Islet precursor cell (in vitro differentiated cells): ENCODE measurements at regions not wholly inside any gene's neighbourhood (a gene's known extent, or its start where the extent isn't known, plus 50 kb on each side); places are given as distances from the start of the nearest gene placed in this dataset.

ENCODE experiments used
- DNase-seq: peaks from one replicate; pipeline ENCODE4 v3.0.0-alpha.2; 2018

DNA sequence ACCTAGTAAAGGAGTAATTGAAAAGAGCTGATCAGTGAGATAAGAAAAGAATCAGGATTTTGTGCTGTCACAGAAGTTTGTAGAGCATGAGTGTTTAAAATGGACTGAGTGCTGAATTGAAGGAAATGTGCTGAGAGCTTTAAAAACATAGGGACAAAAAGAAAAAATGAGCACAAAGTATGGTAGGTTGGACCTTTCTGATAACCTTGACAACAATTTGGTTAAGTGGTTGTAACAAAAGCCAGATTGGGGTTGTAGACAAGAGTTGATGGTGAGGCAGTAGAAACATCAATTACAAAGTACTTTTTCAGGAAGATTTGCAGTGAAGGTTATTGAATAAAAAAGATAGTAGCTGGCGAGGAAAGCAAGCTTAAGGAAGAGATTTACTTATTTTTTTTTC is 674.7 kb upstream of the KIF2B start:
- no peak for DNase-seq

DNA sequence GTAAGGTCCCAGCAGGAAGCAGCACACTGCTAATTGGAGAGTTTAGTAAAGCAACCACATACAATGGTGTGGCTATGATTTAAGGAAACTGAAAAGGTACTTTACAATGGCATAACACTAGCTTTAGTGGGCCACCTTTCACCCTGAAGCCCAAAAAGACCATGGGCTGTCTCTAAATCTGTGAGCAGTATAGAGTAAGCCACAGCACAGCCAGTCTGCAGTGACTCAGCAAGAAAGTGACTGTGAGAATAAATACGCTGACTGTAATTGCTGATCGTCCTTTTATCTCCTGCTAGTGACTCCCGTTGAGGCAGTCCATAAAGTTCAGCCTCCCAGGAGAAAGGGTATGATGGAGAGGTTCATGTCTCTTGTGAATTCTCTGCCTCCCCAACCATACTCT is 679.8 kb upstream of the KIF2B start:
- peak; percentile 85 for DNase-seq

DNA sequence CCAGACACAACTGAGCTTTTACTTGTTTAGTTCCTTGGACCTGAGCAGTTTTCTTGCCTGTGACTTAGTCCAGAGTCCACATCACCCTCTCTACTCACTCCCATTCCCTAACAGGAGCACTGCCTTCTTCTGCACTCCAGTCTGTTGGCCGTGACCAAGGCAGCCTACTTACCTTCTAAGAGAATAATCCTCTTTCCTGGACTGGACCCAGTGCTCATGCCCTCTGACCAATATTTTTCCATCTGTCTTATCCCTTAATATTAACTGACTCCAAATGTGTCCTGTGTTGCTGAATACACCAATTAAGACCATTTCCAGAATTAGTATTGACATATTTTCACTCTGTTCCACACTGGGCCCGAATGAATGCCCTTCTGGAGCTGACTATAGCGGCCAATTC is 681.0 kb upstream of the KIF2B start:
- no peak for DNase-seq

DNA sequence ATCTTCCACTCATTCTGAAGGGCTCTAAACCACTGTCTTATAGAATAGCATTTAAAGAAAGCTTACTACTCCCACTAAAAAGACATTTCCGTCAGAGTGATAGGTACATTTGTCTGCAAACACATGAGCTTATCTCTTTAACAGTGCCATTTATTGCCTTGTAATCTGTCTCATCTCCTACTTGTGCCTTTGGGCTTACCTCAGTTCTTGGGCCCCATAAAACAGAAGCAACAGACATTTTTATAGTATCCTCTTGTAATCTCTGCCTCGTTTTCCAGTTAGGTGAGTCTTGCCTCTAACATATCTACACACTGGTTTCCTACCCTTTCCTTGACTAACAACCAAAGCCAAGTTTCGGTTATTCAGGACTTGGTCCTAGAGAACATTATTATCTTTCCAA is 681.4 kb upstream of the KIF2B start:
- no peak for DNase-seq

DNA sequence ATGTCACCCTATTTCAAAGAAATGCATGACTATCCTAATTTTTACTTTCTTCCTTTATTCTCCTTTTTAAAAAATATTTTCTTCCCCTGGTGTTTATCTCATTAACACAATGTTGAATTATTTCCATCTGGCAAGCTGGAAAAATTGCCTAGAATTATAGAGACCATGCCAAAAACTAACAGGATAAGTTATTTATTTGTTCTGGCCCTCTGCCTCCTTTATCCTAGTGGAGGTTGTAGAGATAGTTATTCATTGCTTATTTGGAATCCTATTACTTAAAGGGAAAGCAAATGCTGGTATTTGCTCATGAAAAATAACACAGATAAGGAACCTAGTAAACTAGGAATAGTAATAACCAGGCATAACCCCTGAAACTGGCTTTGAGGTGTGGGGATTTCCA is 684.9 kb upstream of the KIF2B start:
- DNase-seq, result no peak

DNA sequence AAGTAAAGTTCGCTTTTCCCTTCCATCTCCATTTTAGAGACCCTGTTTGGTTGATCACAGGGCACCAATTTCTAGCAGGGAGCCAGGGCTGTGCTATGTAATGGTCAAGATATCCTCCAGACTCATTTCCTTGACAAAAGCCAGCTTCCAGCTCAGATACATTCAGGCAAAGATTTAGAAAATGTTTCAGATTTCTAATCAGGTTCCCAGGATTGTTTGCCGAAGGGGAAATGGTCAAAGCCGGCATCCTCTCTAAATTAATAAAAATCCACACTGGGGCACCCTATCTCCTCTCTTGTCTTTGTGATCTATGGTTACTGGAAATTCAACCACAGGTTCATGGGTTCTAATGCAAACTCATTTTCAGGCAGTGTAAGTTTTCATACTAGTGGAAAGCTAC is 686.8 kb upstream of the KIF2B start:
- DNase-seq, result no peak

DNA sequence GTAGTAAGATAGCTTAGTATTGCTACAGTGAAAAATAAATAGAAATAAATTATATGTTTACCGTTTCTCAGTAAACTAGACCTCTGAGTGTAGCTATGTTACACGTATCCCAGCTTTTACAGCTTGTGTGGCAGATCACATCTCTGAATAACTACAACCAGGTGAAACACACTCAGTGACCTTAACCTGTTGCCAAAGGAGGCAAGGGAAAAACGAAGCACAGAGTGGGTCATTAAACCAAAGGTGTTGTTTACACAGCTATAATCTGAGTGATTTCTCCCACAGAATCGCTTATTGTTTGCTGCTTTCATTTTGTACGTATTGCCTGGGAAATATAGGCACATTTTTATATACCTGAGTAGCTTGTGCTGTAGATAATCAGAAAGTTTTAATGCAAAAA is 688.2 kb upstream of the KIF2B start:
- no peak for DNase-seq

DNA sequence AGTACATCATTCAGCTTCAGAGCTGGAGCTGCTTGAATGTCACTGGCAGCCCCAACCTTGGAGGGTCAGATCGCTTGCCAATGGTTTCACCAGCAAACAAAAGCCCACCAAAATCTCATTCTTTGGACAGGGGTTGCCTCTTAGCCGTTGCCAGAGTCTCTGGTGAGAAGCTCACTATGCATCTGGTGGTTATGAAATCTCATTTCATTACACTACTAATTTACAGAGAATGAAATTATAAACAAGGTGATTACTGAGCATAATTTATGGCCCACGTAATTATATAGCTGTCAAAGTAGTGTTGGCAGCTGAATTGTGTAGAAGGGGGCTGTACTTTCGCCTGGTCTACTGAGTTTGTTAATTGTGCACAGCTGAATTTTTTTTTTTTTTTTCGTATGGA is 688.9 kb upstream of the KIF2B start:
- no peak for DNase-seq

DNA sequence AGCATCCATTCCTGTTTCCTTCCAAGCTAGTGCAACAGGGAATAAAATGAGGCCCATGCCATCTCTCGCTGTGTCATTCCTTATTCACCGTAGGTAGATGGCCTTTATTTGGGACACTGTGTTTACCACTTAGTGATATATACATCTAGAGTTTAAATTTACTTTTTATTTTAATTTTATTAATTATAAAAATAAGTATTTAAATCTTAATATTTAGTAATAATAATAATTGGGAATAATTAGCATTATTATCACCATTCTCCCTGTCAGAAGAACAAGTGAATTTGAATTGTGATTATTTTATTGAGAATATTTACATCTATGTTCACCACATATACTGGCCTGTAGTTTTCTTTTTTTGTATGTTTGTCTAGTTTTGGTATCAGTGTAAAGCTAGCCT is 692.9 kb upstream of the KIF2B start:
- no peak for DNase-seq

DNA sequence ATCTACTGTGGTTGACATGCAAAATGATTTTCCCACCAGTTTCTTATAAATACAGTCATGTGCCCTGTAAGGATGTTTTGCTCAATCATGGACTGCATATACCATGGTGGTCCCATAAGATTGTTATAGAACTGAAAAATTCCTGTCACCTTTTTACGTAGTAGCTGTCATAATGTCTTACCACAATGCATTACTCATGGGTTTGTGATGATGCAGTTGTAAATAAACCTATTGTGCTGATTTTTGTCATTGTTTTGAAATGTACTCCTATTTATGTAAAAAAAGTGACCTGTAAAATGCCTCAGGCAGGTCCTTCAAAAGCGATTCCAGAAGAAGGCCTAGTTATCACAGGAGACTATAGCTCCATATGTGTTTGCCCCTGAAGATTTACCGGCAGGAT is 695.4 kb upstream of the KIF2B start:
- no peak for DNase-seq

DNA sequence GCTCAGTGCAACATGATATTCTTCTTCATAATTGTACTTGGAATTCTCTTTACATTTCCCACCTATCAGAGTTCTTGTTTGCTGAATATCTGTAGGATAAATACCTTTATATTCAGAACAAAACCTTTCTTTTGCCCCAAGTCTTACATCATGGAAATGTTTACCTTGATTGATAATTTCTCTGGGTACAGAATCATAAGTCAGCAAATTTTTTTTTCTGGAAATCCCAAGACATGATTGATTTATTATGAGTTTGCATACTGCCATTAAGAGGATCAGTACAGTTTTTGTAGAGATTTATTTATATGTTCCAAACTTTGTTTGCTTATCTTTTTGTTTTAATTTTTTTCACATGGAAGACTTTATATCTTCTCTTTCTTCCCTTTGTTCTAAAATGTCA is 699.8 kb upstream of the KIF2B start:
- no peak for DNase-seq

DNA sequence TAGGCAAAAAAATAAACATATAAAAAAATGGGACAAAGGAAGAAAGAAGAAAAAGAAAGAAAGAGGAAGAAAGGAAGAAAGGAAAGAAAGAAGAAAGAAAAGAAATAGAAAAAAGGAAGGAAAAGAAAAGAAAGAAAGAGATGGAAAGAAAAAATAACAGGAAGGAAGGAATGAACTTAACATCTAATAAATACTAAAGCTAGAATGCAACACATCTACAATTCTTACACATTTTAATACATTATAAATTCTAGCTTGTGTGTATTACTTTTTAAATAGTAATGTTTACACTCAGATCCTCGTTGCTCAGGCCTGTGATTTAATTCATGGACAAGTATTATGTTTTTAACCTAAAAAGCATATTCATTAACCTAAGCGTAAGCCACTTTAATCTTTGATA is 703.0 kb upstream of the KIF2B start:
- no peak for DNase-seq

DNA sequence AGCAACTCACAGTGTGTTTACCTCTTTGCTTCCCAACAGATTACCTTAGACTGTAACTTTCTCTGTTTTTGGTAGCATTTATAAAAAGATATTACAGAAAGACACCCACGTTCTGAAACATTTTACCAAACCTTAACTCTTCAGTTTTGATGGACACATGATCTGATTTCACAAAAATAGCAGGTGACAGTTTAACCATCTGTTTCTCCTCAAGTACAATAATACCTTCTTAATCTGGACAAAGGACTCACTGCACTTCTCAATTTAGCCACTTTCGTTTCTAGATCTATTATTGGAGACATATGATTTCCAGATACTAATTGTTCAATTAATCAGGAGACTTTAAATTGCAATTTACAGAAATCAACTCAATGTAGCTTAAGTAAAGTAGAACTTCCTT is 703.8 kb upstream of the KIF2B start:
- no peak for DNase-seq

DNA sequence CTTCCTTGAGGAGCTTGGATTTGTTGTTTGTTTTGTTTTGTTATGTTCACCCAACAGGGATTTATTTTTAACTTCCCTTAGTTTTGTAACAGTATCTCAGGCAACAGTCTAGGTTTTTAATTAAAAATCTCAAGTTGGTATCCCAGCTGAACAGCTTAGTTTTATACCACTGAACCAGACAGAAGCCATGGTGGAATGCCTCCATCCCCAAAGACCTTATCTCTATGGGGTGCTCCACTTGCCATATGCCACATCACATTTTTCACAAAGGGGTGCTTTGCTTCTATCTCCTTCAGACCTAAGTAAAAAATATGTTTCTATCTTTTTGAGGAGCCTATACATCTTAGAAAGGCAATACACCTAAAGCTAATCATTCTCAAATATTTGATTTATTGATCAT is 715.8 kb upstream of the KIF2B start:
- no peak for DNase-seq

DNA sequence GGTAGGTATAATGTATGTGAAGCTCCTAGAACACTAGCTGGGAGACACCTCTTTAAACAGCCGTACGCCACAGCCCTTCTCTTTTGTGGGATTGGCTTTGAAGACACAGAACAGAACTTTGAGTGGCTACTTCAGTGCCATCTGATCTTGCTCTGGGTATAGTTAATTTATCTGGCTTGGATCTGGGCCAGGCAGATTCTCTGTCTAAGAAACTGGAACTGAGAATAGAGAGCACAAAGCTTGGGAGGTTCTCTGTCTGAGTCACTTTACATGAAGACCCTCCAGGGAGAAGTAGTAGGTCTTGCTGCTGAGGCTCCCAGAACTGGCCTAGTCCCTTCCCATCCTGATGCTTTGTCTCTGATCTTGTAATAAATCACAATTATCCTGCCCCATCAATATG is 721.0 kb upstream of the KIF2B start:
- no peak for DNase-seq

DNA sequence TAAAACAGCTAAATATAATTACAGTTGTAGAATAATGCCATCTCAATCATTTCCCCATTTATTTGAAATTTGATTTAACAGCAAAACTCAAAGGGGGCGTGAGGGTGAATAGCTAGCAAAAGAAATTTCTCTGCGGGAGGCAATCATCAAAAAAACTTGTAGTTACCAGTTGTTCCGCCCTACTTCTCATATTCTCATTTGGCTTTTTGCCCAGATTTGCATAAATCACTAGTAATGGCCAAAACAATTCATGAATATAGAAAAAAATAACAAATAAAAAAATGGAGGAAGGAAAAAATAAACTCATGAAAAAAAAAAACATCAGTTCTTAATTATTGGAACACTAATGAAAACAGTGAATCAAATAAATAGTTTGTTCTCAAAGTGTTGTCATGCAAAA is 722.6 kb upstream of the KIF2B start:
- no peak for DNase-seq

DNA sequence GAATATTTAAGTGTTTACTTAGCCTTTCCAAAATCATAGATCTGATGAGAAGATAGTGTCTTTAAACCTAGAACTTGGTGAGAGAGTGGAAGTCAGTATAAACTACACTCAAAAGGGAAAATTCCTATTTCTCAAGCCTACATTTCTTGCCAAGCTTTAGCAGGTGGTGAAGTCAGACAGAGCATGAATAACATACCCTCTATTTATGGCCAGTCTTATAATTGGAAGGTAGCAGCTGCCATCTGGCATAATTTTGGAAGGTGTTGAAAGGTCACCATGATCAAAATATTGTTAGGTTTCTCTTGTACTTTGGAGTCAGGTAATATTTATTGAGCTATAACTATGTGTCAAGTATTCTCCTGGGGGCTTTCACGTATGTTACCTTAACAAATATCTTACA is 729.3 kb upstream of the KIF2B start:
- DNase-seq, result no peak

DNA sequence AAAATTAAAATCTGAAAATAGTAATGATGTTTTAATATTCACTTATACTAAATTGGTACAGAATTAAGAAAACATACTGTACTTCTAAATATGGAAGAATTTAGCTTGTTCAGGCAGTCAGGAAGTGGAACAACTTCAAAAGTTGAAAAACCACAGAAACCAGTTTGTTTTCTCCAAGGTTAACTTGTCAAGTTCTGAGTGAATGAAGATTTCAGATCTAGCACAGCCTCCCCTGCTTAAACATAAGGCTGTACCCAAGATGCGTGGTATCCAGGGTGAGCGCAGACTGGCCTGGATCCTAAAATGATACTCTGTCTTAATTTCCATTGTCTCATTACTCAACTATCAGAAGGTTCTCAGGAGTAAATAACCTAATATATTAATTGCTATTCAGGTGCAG is 730.7 kb upstream of the KIF2B start:
- no peak for DNase-seq

DNA sequence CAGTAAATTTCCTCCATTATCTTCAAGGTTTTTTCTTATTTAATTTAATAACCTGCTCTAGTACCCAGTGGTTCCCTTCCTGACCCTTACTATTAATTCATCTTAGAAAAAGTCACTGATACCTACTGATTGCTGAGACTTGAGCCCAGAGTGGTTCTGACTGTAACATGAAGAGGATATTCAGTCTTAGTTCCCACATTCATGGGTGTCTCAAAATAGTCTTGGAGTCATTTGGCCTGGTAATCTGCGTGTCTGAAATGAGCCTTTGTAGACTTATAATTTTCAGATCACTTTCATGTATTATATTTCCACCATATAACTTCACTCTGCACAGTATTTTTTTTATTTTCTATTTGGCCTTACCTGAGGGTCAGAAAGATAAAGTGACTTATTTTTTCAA is 732.0 kb upstream of the KIF2B start:
- no peak for DNase-seq

DNA sequence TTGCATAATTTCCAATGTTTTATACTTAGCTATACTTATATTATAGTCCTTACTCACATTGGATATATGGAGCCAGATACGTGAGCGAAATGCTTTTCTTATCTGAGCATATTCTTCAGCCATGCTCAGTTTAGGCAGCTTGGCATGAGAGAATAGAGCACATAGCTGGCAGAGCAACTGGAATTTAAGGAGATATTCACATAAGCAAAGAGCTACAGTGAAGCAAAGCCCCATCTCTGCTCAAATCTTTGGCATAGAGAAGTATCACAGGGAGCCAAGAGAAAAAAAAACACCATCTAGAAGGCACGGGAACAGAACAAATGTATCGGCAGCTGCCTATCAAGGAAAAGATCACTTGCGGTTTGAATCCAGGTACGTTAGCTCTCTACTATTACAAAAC is 734.2 kb upstream of the KIF2B start:
- no peak for DNase-seq

DNA sequence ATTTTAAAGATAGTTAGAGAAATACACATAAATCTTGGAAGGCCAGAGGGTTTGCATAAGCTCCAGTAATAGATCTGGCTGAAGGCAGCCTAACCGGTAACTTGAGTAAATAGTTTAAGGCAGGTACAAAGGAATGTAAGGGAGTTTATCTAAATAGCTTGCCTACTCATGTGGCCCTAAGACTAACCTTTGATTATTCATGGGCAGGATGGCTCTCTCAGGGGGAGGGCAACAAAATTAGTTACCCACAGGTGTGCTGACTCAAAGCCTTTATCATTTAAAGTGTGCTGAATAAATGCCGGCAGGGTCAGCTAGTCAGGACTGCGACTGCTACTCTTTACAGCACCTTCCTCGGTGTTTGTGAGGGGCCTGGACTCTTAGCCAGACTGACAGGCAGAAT is 761.3 kb upstream of the KIF2B start:
- no peak for DNase-seq

DNA sequence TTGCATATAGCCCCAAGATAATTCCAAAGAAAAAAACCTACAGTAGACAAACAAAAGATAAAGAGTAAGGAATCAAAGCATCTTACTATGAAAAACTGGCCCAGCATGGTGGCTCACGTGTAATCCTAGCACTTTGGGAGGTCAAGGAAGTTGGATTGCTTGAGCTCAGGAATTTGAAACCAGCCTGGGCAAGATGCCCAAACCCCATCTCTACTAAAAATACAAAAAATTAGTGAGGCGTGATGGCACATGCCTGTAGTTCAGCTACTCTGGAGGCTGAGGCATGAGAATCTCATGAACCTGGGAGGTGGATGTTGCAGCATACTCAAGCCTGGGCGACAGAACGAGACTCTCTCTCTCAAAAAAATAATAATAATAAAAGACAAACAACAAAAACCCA is 764.7 kb upstream of the KIF2B start:
- no peak for DNase-seq

DNA sequence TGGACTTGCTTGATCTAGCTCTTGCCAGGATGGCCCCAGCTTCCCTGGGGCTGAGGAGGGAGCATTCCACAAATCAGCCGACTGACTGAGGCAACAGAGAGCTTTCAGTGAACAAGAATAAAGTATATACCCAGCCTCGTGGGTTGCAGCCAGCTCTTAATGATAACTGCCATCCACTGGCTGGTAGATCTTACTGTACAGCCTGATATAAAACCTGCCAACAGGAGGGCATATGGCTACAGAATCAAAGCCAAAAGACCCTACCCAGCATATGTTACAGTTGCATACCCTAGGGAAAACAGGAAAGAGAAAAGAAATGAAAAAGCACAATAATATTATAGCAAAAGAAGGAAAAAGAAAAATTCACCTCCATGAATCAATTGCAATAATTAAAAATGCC is 775.9 kb upstream of the KIF2B start:
- no peak for DNase-seq

DNA sequence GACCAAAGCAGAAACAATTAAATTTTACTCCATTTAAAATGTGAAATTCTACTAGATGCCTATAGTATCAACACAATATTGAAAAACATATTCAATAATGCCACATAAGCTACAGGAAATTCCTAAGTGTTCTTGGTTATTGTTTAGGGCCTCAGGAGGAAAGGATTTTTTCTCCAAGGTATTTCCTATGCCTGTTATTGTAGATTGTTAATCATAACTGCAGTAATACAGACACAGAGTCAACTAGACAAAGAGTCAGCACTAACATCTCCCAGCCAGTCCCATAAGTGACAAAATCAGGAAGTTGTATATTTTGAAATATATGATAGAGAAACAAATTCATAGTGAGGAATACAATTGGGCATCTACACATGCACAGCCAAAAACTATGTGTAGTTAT is 782.7 kb upstream of the KIF2B start:
- DNase-seq, result no peak

DNA sequence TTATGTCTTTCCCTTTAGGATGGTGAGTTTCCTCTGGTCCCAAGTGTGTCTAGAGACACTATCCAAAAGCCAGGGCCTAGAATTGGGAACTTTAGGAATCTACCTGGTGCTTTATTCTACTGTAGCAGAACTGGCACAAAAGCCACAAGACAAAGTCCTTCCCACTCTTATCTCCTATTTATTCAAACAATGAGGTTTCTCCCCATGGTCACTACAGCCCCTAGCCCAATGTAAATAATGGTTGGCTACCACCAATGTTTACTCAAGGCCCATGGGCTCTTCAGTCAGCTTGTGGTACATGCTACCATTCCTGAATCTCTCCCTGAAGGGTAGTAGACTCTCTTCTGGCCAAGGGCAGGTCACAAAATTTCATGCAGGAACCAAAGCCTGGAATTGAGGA is 789.4 kb upstream of the KIF2B start:
- no peak for DNase-seq

DNA sequence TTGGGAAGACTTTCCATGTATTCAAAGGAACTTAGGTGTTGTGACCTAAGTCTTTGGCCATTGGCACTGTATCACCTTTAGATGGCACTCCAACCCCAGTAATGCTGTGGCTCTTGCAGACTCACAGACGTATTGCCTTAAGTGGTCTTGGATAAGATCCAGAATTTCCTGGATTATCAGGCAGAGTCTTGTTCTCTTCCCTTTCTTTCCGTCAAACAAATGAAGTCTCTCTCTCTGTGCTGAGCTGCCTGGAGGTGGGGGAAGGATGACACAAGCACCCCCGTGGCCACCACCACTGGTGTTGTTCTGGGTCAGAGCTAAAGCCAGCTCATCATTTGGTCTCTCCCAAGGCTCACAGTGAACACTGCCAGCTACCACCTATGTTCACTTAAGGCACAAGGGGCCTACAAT is 789.9 kb upstream of the KIF2B start:
- peak; percentile 91 for DNase-seq

DNA sequence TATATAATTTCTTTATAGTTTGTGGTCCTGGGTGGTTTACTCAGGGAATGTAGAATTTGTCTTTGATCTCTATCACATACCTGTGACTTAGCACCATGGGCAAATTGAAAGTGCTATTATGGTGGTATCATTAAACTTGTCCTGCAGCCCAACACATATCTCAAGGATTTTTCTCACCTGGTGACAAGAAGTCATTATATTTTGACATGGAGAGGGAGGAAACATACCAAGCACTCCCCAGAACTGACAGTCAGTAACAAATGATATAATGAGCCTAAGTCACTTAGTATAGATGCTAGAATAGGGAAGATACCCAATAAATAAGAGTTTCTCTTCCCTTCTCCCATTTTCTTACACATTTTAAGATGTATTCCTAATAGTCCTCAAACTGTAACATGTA is 805.5 kb upstream of the KIF2B start:
- DNase-seq, result no peak
